OCI-LY7 (cell line): ENCODE measurements at regions not wholly inside any gene's neighbourhood (a gene's known extent, or its start where the extent isn't known, plus 50 kb on each side); places are given as distances from the start of the nearest gene placed in this dataset.
A peak's percentile ranks its signal among the peaks of the same experiment; 100 is the strongest.

Experiments used
- BruUV-seq: library from RNA; stranded (reverse); fragments of 400-500 nt; replicated peaks from 2 replicates; lab custom pipeline; 2021; lab: Mats Ljungman, UMichigan
- CTCF ChIA-PET: fragments of 300-600 bp; sonication (Branson Sonifier 250); formaldehyde crosslinking; loops from one replicate; lab custom pipeline; 2022; ENCODE audit warnings: antibody characterized with exemption; ENCODE audit not compliant: unreplicated experiment; lab: Charles Lee
- POLR2A ChIA-PET: fragments of 300-600 bp; sonication (Branson Sonifier 250); formaldehyde crosslinking; loops from one replicate; lab custom pipeline; 2022; ENCODE audit warnings: antibody characterized with exemption; lab: Charles Lee
- DNase-seq: peaks from one replicate; pipeline ENCODE4 v3.0.0-alpha.2; 2015; ENCODE audit warnings: low spot score
- H2AFZ ChIP-seq: fragments of 200-600 bp; sonication (generic), shearing (Covaris generic); 2 replicates; pipeline ENCODE4 v1.6.1; 2014; ENCODE audit warnings: mild to moderate bottlenecking, antibody characterized with exemption, low read length, moderate library complexity
- H3K27ac ChIP-seq: fragments of 200-600 bp; sonication (generic); 2 replicates; pipeline ENCODE4 v1.5.1; 2014; ENCODE audit warnings: mixed run types, low read depth, mild to moderate bottlenecking, moderate library complexity, low read length, inconsistent platforms; ENCODE audit not compliant: poor library complexity, severe bottlenecking
- H3K36me3 ChIP-seq: fragments of 200-600 bp; sonication (generic); 2 replicates; pipeline ENCODE4 v1.6.1; 2014; ENCODE audit warnings: mild to moderate bottlenecking, antibody characterized with exemption, low read length, moderate library complexity, mixed read lengths; ENCODE audit not compliant: insufficient read depth
- H3K4me1 ChIP-seq: fragments of 200-600 bp; sonication (generic); 2 replicates; pipeline ENCODE4 v1.5.1; 2014; ENCODE audit warnings: mild to moderate bottlenecking, low read length; ENCODE audit not compliant: insufficient read depth, poor library complexity, severe bottlenecking
- H3K4me2 ChIP-seq: fragments of 200-600 bp; sonication (generic); 2 replicates; pipeline ENCODE4 v1.6.1; 2014; ENCODE audit warnings: mild to moderate bottlenecking, low read length
- H3K4me3 ChIP-seq: fragments of 200-600 bp; sonication (generic); 2 replicates; pipeline ENCODE4 v1.5.1; 2014; ENCODE audit warnings: mild to moderate bottlenecking, low read depth, low read length; ENCODE audit not compliant: poor library complexity, severe bottlenecking
- H3K79me2 ChIP-seq: fragments of 200-600 bp; sonication (generic); 2 replicates; pipeline ENCODE4 v1.6.1; 2016; ENCODE audit warnings: low read depth, mild to moderate bottlenecking, low read length, moderate library complexity, mixed read lengths; ENCODE audit not compliant: insufficient read depth
- H3K9me2 ChIP-seq: fragments of 200-600 bp; sonication (generic); 2 replicates; pipeline ENCODE4 v1.6.1; 2016; ENCODE audit warnings: mild to moderate bottlenecking, low read length, mixed read lengths; ENCODE audit not compliant: insufficient read depth
- H3K9me3 ChIP-seq: fragments of 200-600 bp; sonication (generic); 2 replicates; pipeline ENCODE4 v1.6.1; 2014; ENCODE audit warnings: mild to moderate bottlenecking, mixed run types, low read length, mixed read lengths
- H4K20me1 ChIP-seq: fragments of 200-600 bp; sonication (generic); 2 replicates; pipeline ENCODE4 v1.6.1; 2014; ENCODE audit warnings: mild to moderate bottlenecking, antibody characterized with exemption, low read length, moderate library complexity, mixed read lengths; ENCODE audit not compliant: insufficient read depth
- CTCF ChIP-seq: fragments of 200-600 bp; sonication (generic); conservative IDR thresholded peaks from 2 replicates; pipeline ENCODE4 v1.5.1; 2014; ENCODE audit warnings: mild to moderate bottlenecking, antibody characterized with exemption, low read length, moderate library complexity, mixed read lengths
- EZH2phosphoT487 ChIP-seq: fragments of 200-600 bp; sonication (generic); IDR thresholded peaks from 2 replicates; pipeline ENCODE4 v1.6.1; 2018; ENCODE audit warnings: low read depth, borderline replicate concordance, mild to moderate bottlenecking, mixed run types, antibody characterized with exemption, low read length, moderate library complexity, mixed read lengths
- intact Hi-C: fragments of 100-400 bp; cut with micrococcal nuclease; formaldehyde crosslinking; loops from one replicate; pipeline ENCODE4 v1.10.0; 2022; ENCODE audit not compliant: unreplicated experiment

GRCh38 chr4:26065833-26066232 lies 151.8 kb downstream of the SMIM20 start:
- Histone ChIP-seq H3K4me1 (no peaks in the 10 kb centered on the region), H3K79me2 (no peaks in the 10 kb centered on the region), H3K4me3 (no peak overlapping the region), H3K27ac (no peak overlapping the region), H3K4me2 (no peak overlapping the region), H3K9me2 (no peaks in the 10 kb centered on the region), H3K9me3 (peaks cover 3% of the 10 kb centered on the region; the same call in 1 of the 2 replicates), H4K20me1 (no peaks in the 10 kb centered on the region), H3K36me3 (no peaks in the 10 kb centered on the region), H2AFZ (no peak overlapping the region)
- BruUV-seq: no TSS peak
- no peak for DNase-seq
- intact Hi-C loops: no loop called here
- ChIA-PET CTCF (no interaction called here), POLR2A (no interaction called here)
- TF ChIP-seq CTCF: no peak
- TF ChIP-seq EZH2phosphoT487: no peak

GRCh38 chr4:26067035-26067434 lies 153.0 kb downstream of the SMIM20 start:
- H3K4me1 ChIP-seq: no peaks in the 10 kb centered on the region
- H3K4me2 ChIP-seq: no peak overlapping the region
- H4K20me1 ChIP-seq: no peaks in the 10 kb centered on the region
- H3K79me2 ChIP-seq: no peaks in the 10 kb centered on the region
- no peaks in the 10 kb centered on the region for H3K9me2 ChIP-seq
- POLR2A ChIA-PET: interaction anchor here (0.6 to 0.7 kb wide), 2 partner anchors 25 to 83 kb away, joined by 3 read pairs; no protein-coding TSS in a partner anchor
- no peaks in the 10 kb centered on the region for H3K9me3 ChIP-seq
- no peak for TF ChIP-seq EZH2phosphoT487
- no peak for TF ChIP-seq CTCF
- CTCF ChIA-PET: no interaction called here
- H3K27ac ChIP-seq: no peak overlapping the region
- H2AFZ ChIP-seq: no peak overlapping the region
- no peak overlapping the region for H3K4me3 ChIP-seq
- no peaks in the 10 kb centered on the region for H3K36me3 ChIP-seq
- intact Hi-C loops: no loop called here
- no peak for DNase-seq
- BruUV-seq: no TSS peak

GRCh38 chr4:26069218-26069617 lies 155.2 kb downstream of the SMIM20 start:
- no TSS peak for BruUV-seq
- H3K4me2 ChIP-seq: no peak overlapping the region
- H3K4me3 ChIP-seq: no peak overlapping the region
- no peak overlapping the region for H3K27ac ChIP-seq
- no peaks in the 10 kb centered on the region for H3K79me2 ChIP-seq
- no peaks in the 10 kb centered on the region for H4K20me1 ChIP-seq
- peak; percentile 25 for DNase-seq
- intact Hi-C loops: no loop called here
- ChIA-PET CTCF (no interaction called here), POLR2A (interaction anchor here (0.6 kb wide), 3 partner anchors 72 to 557 kb away, joined by 3 to 6 read pairs (median 5); no protein-coding TSS in a partner anchor)
- no peaks in the 10 kb centered on the region for H3K9me3 ChIP-seq
- H2AFZ ChIP-seq: no peak overlapping the region
- no peaks in the 10 kb centered on the region for H3K4me1 ChIP-seq
- no peaks in the 10 kb centered on the region for H3K36me3 ChIP-seq
- H3K9me2 ChIP-seq: no peaks in the 10 kb centered on the region
- TF ChIP-seq CTCF (peak; percentile 70), EZH2phosphoT487 (no peak)
